ENCODE measurements at regions not wholly inside any gene's neighbourhood (a gene's known extent, or its start where the extent isn't known, plus 50 kb on each side); places are given as distances from the start of the nearest gene placed in this dataset.

- DNase-seq = no peak
These were observed 168.2 kb downstream of the CYLD start for GRCh38 chr16:50909831-50910735.

GRCh38 chr16:50908468-50908867 lies 166.6 kb downstream of the CYLD start:
- DNase-seq = no peak

GRCh38 chr16:50906454-50906853 lies 164.6 kb downstream of the CYLD start:
- no peak for DNase-seq

- no peak for DNase-seq
These were observed 160.6 kb downstream of the CYLD start for GRCh38 chr16:50902457-50902856.

- no peak for DNase-seq
These were observed 159.2 kb downstream of the CYLD start for GRCh38 chr16:50901062-50901461.

GRCh38 chr16:50900391-50900942 lies 158.6 kb downstream of the CYLD start:
- no peak for DNase-seq

- no peak for DNase-seq
These were observed 158.1 kb downstream of the CYLD start for GRCh38 chr16:50899951-50900350.

GRCh38 chr16:50889746-50890145 lies 147.9 kb downstream of the CYLD start:
- no peak for DNase-seq

- DNase-seq = no peak
These were observed 147.4 kb downstream of the CYLD start for GRCh38 chr16:50889276-50889675.

- DNase-seq = no peak
These were observed 146.8 kb downstream of the CYLD start for GRCh38 chr16:50888486-50889261.

GRCh38 chr16:50887500-50888298 lies 145.8 kb downstream of the CYLD start:
- DNase-seq = no peak

- peak in 1 of 4 experiments; percentile 4 for DNase-seq
These were observed 142.4 kb downstream of the CYLD start for GRCh38 chr16:50884066-50884860.

GRCh38 chr16:50881956-50882355 lies 140.1 kb downstream of the CYLD start:
- no peak for DNase-seq

- DNase-seq = no peak
These were observed 139.5 kb downstream of the CYLD start for GRCh38 chr16:50881331-50881830.

- no peak for DNase-seq
These were observed 139.0 kb downstream of the CYLD start for GRCh38 chr16:50880926-50881325.

- no peak for DNase-seq
These were observed 138.2 kb downstream of the CYLD start for GRCh38 chr16:50879873-50880695.

- DNase-seq = no peak
These were observed 137.2 kb downstream of the CYLD start for GRCh38 chr16:50878966-50879615.

GRCh38 chr16:50878536-50878935 lies 136.7 kb downstream of the CYLD start:
- no peak for DNase-seq

GRCh38 chr16:50876263-50876662 lies 134.4 kb downstream of the CYLD start:
- DNase-seq = no peak

GRCh38 chr16:50868577-50868976 lies 126.7 kb downstream of the CYLD start:
- DNase-seq = no peak
